Neural progenitor cell (in vitro differentiated cells): ENCODE measurements at regions not wholly inside any gene's neighbourhood (a gene's known extent, or its start where the extent isn't known, plus 50 kb on each side); places are given as distances from the start of the nearest gene placed in this dataset.

Experiments
- DNase-seq: peaks from one replicate; pipeline ENCODE4 v3.0.0-alpha.2; 2016; ENCODE audit warnings: low spot score
- H2AFZ ChIP-seq: fragments of 200-600 bp; sonication (generic); replicated peaks from 2 replicates; pipeline ENCODE4 v1.6.1; 2016; ENCODE audit warnings: antibody characterized with exemption
- H3F3A ChIP-seq: fragments of 200-600 bp; sonication (generic); 2 replicates; pipeline ENCODE4 v1.6.1; 2016; ENCODE audit warnings: antibody characterized with exemption, low read depth
- H3K27ac ChIP-seq: fragments of 200-600 bp; sonication (generic); 2 replicates; pipeline ENCODE4 v1.5.1; 2016; ENCODE audit warnings: mild to moderate bottlenecking
- H3K27me3 ChIP-seq: fragments of 200-600 bp; sonication (generic); 2 replicates; pipeline ENCODE4 v1.6.1; 2016; ENCODE audit warnings: mild to moderate bottlenecking, moderate library complexity
- H3K36me3 ChIP-seq: fragments of 200-600 bp; sonication (generic); 2 replicates; pipeline ENCODE4 v1.5.1; 2016
- H3K4me1 ChIP-seq: fragments of 200-600 bp; sonication (generic); 2 replicates; pipeline ENCODE4 v1.6.1; 2016; ENCODE audit warnings: mixed run types
- H3K4me2 ChIP-seq: fragments of 200-600 bp; sonication (generic); 2 replicates; pipeline ENCODE4 v1.6.1; 2016
- H3K4me3 ChIP-seq: fragments of 200-600 bp; sonication (generic); 2 replicates; pipeline ENCODE4 v1.5.1; 2016
- H3K79me2 ChIP-seq: fragments of 200-600 bp; sonication (generic); 2 replicates; pipeline ENCODE4 v1.6.1; 2016; ENCODE audit warnings: low read depth
- H3K9ac ChIP-seq: fragments of 200-600 bp; sonication (generic); 2 replicates; pipeline ENCODE4 v1.6.1; 2016
- H3K9me3 ChIP-seq: fragments of 200-600 bp; sonication (generic); 2 replicates; pipeline ENCODE4 v1.5.1; 2016; ENCODE audit warnings: low read depth
- H4K20me1 ChIP-seq: fragments of 200-600 bp; sonication (generic); 2 replicates; pipeline ENCODE4 v1.6.1; 2016; ENCODE audit warnings: low read depth
- H3K27ac Mint-ChIP-seq: 3 replicates; pipeline ENCODE4 v1.8.0; 2021; ENCODE audit warnings: mixed read lengths
- H3K27me3 Mint-ChIP-seq: 2 replicates; pipeline ENCODE4 v1.8.0; 2022; ENCODE audit warnings: low read depth, mild to moderate bottlenecking, inconsistent platforms, moderate library complexity, mixed read lengths; ENCODE audit not compliant: insufficient read depth
- H3K36me3 Mint-ChIP-seq: 3 replicates; pipeline ENCODE4 v1.8.0; 2021; ENCODE audit warnings: mixed read lengths
- H3K4me1 Mint-ChIP-seq: 3 replicates; pipeline ENCODE4 v1.8.0; 2021; ENCODE audit warnings: mixed read lengths
- H3K4me3 Mint-ChIP-seq: 3 replicates; pipeline ENCODE4 v1.8.0; 2021; ENCODE audit warnings: mild to moderate bottlenecking, moderate library complexity, mixed read lengths
- H3K9me3 Mint-ChIP-seq: 3 replicates; pipeline ENCODE4 v1.8.0; 2020; ENCODE audit warnings: mixed read lengths
- EZH2 ChIP-seq: fragments of 200-600 bp; sonication (generic); IDR thresholded peaks from 2 replicates; pipeline ENCODE4 v1.6.1; 2017; ENCODE audit warnings: antibody characterized with exemption, mild to moderate bottlenecking, moderate library complexity
- EZH2phosphoT487 ChIP-seq: fragments of 200-600 bp; sonication (generic); IDR thresholded peaks from 2 replicates; pipeline ENCODE4 v1.6.1; 2017; ENCODE audit warnings: antibody characterized with exemption
- TF ChIP-seq, protein P1 (sequence below): fragments of 200-600 bp; sonication (generic); IDR thresholded peaks from 2 replicates; pipeline ENCODE4 v1.5.1; 2017; ENCODE audit warnings: antibody characterized with exemption, mild to moderate bottlenecking

DNA sequence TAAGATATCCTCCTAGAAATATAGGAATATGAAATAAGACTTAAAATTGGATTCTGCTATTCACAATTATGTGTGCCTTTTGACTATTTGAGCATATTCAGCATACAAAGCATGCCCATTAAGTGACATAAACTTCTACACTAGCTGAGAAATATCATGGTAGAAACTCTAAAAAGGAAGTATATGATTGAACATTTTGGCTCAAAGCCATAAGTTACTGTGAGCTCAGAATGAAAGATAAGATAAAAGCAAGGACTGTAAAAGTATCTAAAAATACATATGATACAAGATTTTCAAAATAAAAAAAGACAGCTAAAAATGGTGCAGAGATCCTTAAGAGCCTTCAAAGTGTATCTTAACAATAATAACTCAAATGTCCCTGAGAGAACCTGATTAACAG, 340.5 kb upstream of the SLC39A10 start:
- no peaks in the 10 kb centered on the region for H3K27me3 Mint-ChIP-seq
- H3K4me3 Mint-ChIP-seq: no peak overlapping the region
- Histone ChIP-seq H3K79me2 (no peaks in the 10 kb centered on the region), H3F3A (no peaks in the 10 kb centered on the region), H3K4me3 (no peak overlapping the region), H3K27ac (no peak overlapping the region), H3K4me1 (no peaks in the 10 kb centered on the region), H3K9me3 (no peaks in the 10 kb centered on the region), H2AFZ (no peak overlapping the region), H4K20me1 (no peaks in the 10 kb centered on the region), H3K9ac (no peak overlapping the region), H3K27me3 (no peaks in the 10 kb centered on the region), H3K4me2 (no peak overlapping the region), H3K36me3 (no peaks in the 10 kb centered on the region)
- H3K9me3 Mint-ChIP-seq: no peaks in the 10 kb centered on the region
- H3K27ac Mint-ChIP-seq: no peak overlapping the region
- TF ChIP-seq EZH2phosphoT487: no peak
- TF ChIP-seq, protein P1, sequence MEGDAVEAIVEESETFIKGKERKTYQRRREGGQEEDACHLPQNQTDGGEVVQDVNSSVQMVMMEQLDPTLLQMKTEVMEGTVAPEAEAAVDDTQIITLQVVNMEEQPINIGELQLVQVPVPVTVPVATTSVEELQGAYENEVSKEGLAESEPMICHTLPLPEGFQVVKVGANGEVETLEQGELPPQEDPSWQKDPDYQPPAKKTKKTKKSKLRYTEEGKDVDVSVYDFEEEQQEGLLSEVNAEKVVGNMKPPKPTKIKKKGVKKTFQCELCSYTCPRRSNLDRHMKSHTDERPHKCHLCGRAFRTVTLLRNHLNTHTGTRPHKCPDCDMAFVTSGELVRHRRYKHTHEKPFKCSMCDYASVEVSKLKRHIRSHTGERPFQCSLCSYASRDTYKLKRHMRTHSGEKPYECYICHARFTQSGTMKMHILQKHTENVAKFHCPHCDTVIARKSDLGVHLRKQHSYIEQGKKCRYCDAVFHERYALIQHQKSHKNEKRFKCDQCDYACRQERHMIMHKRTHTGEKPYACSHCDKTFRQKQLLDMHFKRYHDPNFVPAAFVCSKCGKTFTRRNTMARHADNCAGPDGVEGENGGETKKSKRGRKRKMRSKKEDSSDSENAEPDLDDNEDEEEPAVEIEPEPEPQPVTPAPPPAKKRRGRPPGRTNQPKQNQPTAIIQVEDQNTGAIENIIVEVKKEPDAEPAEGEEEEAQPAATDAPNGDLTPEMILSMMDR: no peak
- no peak for TF ChIP-seq EZH2
- H3K36me3 Mint-ChIP-seq: no peaks in the 10 kb centered on the region
- peaks cover 4% of the 10 kb centered on the region for H3K4me1 Mint-ChIP-seq
- no peak for DNase-seq

DNA sequence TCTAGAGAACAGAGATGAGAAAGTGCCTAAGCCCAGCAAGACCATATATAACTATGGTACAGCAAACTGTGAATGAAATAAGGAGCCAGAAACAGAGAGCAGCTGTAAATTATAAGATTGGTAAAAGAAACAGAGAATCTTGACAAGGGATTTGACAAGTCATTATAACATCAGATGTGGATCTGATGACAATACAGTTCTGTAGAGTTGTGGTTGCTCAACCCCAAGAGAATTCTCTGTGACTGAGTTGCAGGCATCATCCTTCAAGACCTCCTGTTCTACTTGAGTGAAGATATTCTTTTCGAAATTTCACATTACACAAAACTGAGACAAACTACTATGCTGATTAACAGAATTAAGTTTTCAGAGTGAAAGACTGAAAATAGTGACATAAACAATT, 343.1 kb upstream of the SLC39A10 start:
- no peak for DNase-seq
- no peak overlapping the region for H3K4me2 ChIP-seq
- H3K27ac ChIP-seq: no peak overlapping the region
- H4K20me1 ChIP-seq: no peaks in the 10 kb centered on the region
- H2AFZ ChIP-seq: no peak overlapping the region
- no peaks in the 10 kb centered on the region for H3K36me3 ChIP-seq
- no peaks in the 10 kb centered on the region for H3K9me3 ChIP-seq
- H3K4me3 ChIP-seq: no peak overlapping the region
- no peak overlapping the region for H3K27ac Mint-ChIP-seq
- H3F3A ChIP-seq: no peaks in the 10 kb centered on the region
- no peaks in the 10 kb centered on the region for H3K4me1 ChIP-seq
- no peaks in the 10 kb centered on the region for H3K27me3 ChIP-seq
- H3K9ac ChIP-seq: no peak overlapping the region
- H3K27me3 Mint-ChIP-seq: peaks cover 2% of the 10 kb centered on the region
- H3K4me3 Mint-ChIP-seq: no peak overlapping the region
- no peak for TF ChIP-seq EZH2phosphoT487
- H3K9me3 Mint-ChIP-seq: no peaks in the 10 kb centered on the region
- H3K36me3 Mint-ChIP-seq: no peaks in the 10 kb centered on the region
- H3K4me1 Mint-ChIP-seq: peaks cover 4% of the 10 kb centered on the region
- no peaks in the 10 kb centered on the region for H3K79me2 ChIP-seq

DNA sequence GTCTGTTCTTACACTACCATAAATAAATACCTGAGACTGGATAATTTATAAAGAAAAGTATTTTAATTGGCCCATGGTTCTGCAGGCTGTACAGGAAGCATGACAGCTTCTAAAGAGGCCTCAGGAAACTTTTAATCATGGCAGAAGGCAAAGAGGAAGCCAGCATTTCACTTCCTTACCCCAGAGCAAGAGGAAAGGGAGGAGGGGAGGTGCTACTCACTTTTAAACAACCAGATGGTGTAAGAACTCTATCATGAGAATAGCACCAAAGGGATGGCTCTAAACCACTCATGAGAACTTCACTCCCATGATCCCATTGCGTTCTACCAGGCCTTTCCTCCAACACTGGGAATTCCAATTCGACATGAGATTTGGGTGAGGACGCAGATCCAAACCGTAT, 344.4 kb upstream of the SLC39A10 start:
- H3K27ac Mint-ChIP-seq: no peak overlapping the region
- H3K9ac ChIP-seq: no peak overlapping the region
- TF ChIP-seq, protein P1: no peak
- TF ChIP-seq EZH2phosphoT487: no peak
- no peak for TF ChIP-seq EZH2
- H3K27me3 ChIP-seq: no peaks in the 10 kb centered on the region
- no peaks in the 10 kb centered on the region for H3F3A ChIP-seq
- H3K4me2 ChIP-seq: no peak overlapping the region
- no peaks in the 10 kb centered on the region for H3K79me2 ChIP-seq
- no peak overlapping the region for H3K4me3 ChIP-seq
- H3K4me3 Mint-ChIP-seq: no peak overlapping the region
- H3K4me1 ChIP-seq: no peaks in the 10 kb centered on the region
- no peaks in the 10 kb centered on the region for H3K36me3 ChIP-seq
- H3K9me3 ChIP-seq: no peaks in the 10 kb centered on the region
- no peak for DNase-seq
- H3K36me3 Mint-ChIP-seq: no peaks in the 10 kb centered on the region
- no peaks in the 10 kb centered on the region for H4K20me1 ChIP-seq
- H2AFZ ChIP-seq: no peak overlapping the region
- peaks cover 2% of the 10 kb centered on the region for H3K27me3 Mint-ChIP-seq
- H3K9me3 Mint-ChIP-seq: no peaks in the 10 kb centered on the region
- H3K27ac ChIP-seq: no peak overlapping the region
- peaks cover 4% of the 10 kb centered on the region for H3K4me1 Mint-ChIP-seq

DNA sequence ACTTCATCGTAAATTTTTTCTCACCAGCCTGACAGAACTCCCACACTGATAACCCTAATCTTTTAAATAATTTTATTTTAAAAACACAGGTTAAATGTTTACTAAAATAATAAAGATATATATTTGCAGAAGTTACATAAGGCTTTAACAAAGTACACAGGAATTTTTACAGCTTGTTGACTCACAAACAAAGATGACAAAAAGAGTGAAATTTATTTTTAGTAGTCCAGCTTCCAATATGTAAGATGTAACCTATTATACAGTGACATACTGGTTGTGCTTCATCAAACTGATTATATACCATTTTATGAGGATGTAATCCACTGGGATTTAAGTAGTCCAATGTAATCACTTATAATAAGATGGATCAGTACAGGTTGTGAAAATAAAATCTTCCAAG, 348.9 kb upstream of the SLC39A10 start:
- Mint-ChIP-seq H3K27ac (no peak overlapping the region), H3K27me3 (peaks cover 2% of the 10 kb centered on the region), H3K36me3 (no peaks in the 10 kb centered on the region), H3K4me3 (no peak overlapping the region), H3K9me3 (no peaks in the 10 kb centered on the region), H3K4me1 (no peaks in the 10 kb centered on the region)
- Histone ChIP-seq H3K4me1 (peaks cover 7% of the 10 kb centered on the region), H3K27ac (no peak overlapping the region), H3K36me3 (no peaks in the 10 kb centered on the region), H3K27me3 (no peaks in the 10 kb centered on the region), H2AFZ (no peak overlapping the region), H4K20me1 (no peaks in the 10 kb centered on the region), H3K9ac (no peak overlapping the region), H3K4me2 (no peak overlapping the region), H3K79me2 (no peaks in the 10 kb centered on the region), H3F3A (no peaks in the 10 kb centered on the region), H3K9me3 (no peaks in the 10 kb centered on the region), H3K4me3 (no peak overlapping the region)
- DNase-seq: no peak
- TF ChIP-seq, protein P1: no peak
- no peak for TF ChIP-seq EZH2
- TF ChIP-seq EZH2phosphoT487: no peak
